ENCODE measurements at regions not wholly inside any gene's neighbourhood (a gene's known extent, or its start where the extent isn't known, plus 50 kb on each side); places are given as distances from the start of the nearest gene placed in this dataset.

- TF ChIP-seq MAX (IDR thresholded peaks at IDR 0.05; ENCODE audit: insufficient read depth, insufficient read length) = no peak
- TF ChIP-seq CTCF (IDR thresholded peaks at IDR 0.05; ENCODE audit: extremely low read depth in 1 of 2, insufficient read depth in 1 of 2, low read depth in 1 of 2, low read length in 2 of 2) = no peak
- TF ChIP-seq GATA2 (IDR thresholded peaks at IDR 0.05; ENCODE audit: insufficient read depth, insufficient read length, low read depth, low read length) = no peak
- no peak for TF ChIP-seq POLR2A (IDR thresholded peaks at IDR 0.05; ENCODE audit: low read depth, low read length)
- TF ChIP-seq JUN (IDR thresholded peaks at IDR 0.05; ENCODE audit: borderline replicate concordance, insufficient read depth, insufficient read length, low read depth) = no peak
Observed at GRCh38 chr9:73558471-73558870, 406.8 kb downstream of the ANXA1 start.

All from endothelial cell of umbilical vein (primary cell).